ENCODE measurements at regions not wholly inside any gene's neighbourhood (a gene's known extent, or its start where the extent isn't known, plus 50 kb on each side); places are given as distances from the start of the nearest gene placed in this dataset.

- ChIA-PET POLR2A (no interaction called here), CTCF (no interaction called here)
- H3K27me3 ChIP-seq (ENCODE audit: control insufficient read depth, insufficient read depth, low read length): no peaks in the 10 kb centered on the region
- no peaks in the 10 kb centered on the region for H3K36me3 ChIP-seq (ENCODE audit: control insufficient read depth, insufficient read depth, low read length)
- no peak overlapping the region for H3K4me3 ChIP-seq (ENCODE audit: low read depth in 2 of 2, low read length in 2 of 2)
- intact Hi-C loops (cut with micrococcal nuclease; ENCODE audit: unreplicated experiment): no loop called here
- no peaks in the 10 kb centered on the region for H3K4me1 ChIP-seq (ENCODE audit: control insufficient read depth, insufficient read depth, low read length)
- no TSS peak for BruUV-seq (replicated peaks)
- DNase-seq (ENCODE audit: low read depth, low spot score) (no peak), ATAC-seq (no peak)
- H3K9me3 ChIP-seq (ENCODE audit: control insufficient read depth, insufficient read depth, low read depth, low read length): peaks cover 3% of the 10 kb centered on the region; the same call in 1 of the 2 replicates
- TF ChIP-seq, protein P1, sequence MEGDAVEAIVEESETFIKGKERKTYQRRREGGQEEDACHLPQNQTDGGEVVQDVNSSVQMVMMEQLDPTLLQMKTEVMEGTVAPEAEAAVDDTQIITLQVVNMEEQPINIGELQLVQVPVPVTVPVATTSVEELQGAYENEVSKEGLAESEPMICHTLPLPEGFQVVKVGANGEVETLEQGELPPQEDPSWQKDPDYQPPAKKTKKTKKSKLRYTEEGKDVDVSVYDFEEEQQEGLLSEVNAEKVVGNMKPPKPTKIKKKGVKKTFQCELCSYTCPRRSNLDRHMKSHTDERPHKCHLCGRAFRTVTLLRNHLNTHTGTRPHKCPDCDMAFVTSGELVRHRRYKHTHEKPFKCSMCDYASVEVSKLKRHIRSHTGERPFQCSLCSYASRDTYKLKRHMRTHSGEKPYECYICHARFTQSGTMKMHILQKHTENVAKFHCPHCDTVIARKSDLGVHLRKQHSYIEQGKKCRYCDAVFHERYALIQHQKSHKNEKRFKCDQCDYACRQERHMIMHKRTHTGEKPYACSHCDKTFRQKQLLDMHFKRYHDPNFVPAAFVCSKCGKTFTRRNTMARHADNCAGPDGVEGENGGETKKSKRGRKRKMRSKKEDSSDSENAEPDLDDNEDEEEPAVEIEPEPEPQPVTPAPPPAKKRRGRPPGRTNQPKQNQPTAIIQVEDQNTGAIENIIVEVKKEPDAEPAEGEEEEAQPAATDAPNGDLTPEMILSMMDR (IDR thresholded peaks at IDR 0.05): no peak
- no peak for TF ChIP-seq SIN3A (IDR thresholded peaks at IDR 0.05; ENCODE audit: borderline replicate concordance, insufficient read depth, low read depth, low read length)
- TF ChIP-seq POLR2AphosphoS5 (IDR thresholded peaks at IDR 0.05; ENCODE audit: low read depth, low read length): no peak
- TF ChIP-seq, protein P2, sequence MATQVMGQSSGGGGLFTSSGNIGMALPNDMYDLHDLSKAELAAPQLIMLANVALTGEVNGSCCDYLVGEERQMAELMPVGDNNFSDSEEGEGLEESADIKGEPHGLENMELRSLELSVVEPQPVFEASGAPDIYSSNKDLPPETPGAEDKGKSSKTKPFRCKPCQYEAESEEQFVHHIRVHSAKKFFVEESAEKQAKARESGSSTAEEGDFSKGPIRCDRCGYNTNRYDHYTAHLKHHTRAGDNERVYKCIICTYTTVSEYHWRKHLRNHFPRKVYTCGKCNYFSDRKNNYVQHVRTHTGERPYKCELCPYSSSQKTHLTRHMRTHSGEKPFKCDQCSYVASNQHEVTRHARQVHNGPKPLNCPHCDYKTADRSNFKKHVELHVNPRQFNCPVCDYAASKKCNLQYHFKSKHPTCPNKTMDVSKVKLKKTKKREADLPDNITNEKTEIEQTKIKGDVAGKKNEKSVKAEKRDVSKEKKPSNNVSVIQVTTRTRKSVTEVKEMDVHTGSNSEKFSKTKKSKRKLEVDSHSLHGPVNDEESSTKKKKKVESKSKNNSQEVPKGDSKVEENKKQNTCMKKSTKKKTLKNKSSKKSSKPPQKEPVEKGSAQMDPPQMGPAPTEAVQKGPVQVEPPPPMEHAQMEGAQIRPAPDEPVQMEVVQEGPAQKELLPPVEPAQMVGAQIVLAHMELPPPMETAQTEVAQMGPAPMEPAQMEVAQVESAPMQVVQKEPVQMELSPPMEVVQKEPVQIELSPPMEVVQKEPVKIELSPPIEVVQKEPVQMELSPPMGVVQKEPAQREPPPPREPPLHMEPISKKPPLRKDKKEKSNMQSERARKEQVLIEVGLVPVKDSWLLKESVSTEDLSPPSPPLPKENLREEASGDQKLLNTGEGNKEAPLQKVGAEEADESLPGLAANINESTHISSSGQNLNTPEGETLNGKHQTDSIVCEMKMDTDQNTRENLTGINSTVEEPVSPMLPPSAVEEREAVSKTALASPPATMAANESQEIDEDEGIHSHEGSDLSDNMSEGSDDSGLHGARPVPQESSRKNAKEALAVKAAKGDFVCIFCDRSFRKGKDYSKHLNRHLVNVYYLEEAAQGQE (IDR thresholded peaks at IDR 0.05; ENCODE audit: insufficient read depth in 1 of 2, low read depth in 2 of 2, low read length in 1 of 2): no peak
- TF ChIP-seq TCF7L2 (IDR thresholded peaks at IDR 0.05; ENCODE audit: low read depth, low read length): no peak
- no peak overlapping the region for H3K27ac ChIP-seq (ENCODE audit: low read length)
- in situ Hi-C loops (cut with HindIII; ENCODE audit: low pct_unique_long_range_greater_than_20kb, low sequenced_read_pairs): no loop called here
Measured at GRCh38 chr20:10729785-10730184, 56.0 kb upstream of the JAG1 start.

DNA sequence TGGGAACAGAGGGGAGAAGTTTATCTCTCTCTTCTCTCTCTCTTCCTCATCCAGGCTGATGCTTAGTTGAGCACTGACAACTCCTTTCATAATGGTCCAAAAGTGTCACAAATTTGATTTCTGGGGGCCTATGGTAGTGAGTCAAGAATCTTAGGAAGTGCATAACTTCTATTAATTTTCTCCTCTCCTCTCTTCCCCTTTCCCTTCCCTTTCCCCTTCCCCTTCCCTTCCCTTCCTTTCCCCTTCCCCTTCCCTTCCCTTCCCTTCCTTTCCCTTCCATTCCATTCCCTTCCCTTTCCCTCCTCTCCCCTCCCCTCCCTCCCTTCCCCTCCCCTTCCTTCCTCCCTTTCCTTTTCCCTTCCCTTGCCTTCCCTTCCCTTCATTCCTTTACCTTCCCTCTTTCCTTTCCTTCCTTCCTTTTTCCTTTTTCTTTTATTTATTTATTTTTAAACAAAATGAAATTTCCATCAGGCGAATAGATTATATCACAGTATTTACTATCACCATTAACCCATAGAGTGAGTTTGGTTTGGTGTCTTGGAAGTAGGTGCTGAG lies 56.9 kb upstream of the JAG1 start:
- CTCF ChIA-PET: no interaction called here
- POLR2A ChIA-PET: no interaction called here

More for the DNA sequence above, 56.9 kb upstream of the JAG1 start:
- Histone ChIP-seq H3K4me3 (ENCODE audit: low read depth in 2 of 2, low read length in 2 of 2) (no peak overlapping the region), H3K36me3 (ENCODE audit: control insufficient read depth, insufficient read depth, low read length) (no peaks in the 10 kb centered on the region), H3K4me1 (ENCODE audit: control insufficient read depth, insufficient read depth, low read length) (no peaks in the 10 kb centered on the region), H3K9me3 (ENCODE audit: control insufficient read depth, insufficient read depth, low read depth, low read length) (peaks cover 3% of the 10 kb centered on the region; the same call in 1 of the 2 replicates), H3K27ac (ENCODE audit: low read length) (no peak overlapping the region), H3K27me3 (ENCODE audit: control insufficient read depth, insufficient read depth, low read length) (no peaks in the 10 kb centered on the region)
- DNase-seq (ENCODE audit: low read depth, low spot score) (no peak), ATAC-seq (no peak)
- no TSS peak for BruUV-seq (replicated peaks)
- intact Hi-C loops (cut with micrococcal nuclease; ENCODE audit: unreplicated experiment): no loop called here
- in situ Hi-C loops (cut with HindIII; ENCODE audit: low pct_unique_long_range_greater_than_20kb, low sequenced_read_pairs): no loop called here
- no peak for TF ChIP-seq TCF7L2 (IDR thresholded peaks at IDR 0.05; ENCODE audit: low read depth, low read length)
- no peak for TF ChIP-seq SIN3A (IDR thresholded peaks at IDR 0.05; ENCODE audit: borderline replicate concordance, insufficient read depth, low read depth, low read length)
- TF ChIP-seq POLR2AphosphoS5 (IDR thresholded peaks at IDR 0.05; ENCODE audit: low read depth, low read length): no peak
- TF ChIP-seq, protein P2 (IDR thresholded peaks at IDR 0.05; ENCODE audit: insufficient read depth in 1 of 2, low read depth in 2 of 2, low read length in 1 of 2): no peak
- TF ChIP-seq, protein P1 (IDR thresholded peaks at IDR 0.05): no peak

Data from Panc1 (cell line).